Erythroblast (primary cell): ENCODE measurements at regions not wholly inside any gene's neighbourhood (a gene's known extent, or its start where the extent isn't known, plus 50 kb on each side); places are given as distances from the start of the nearest gene placed in this dataset.

ENCODE experiments used
- GATA1 ChIP-seq: IDR thresholded peaks from 2 replicates; pipeline ENCODE4 v1.6.1; 2011; ENCODE audit warnings: low read depth, mild to moderate bottlenecking, control low read depth, low read length, moderate library complexity
- POLR2A ChIP-seq: IDR thresholded peaks from 2 replicates; pipeline ENCODE4 v1.6.1; 2011; ENCODE audit warnings: mild to moderate bottlenecking, low read length

GRCh38 chr10:90413196-90413595, 444.6 kb downstream of the HTR7 start:
- TF ChIP-seq POLR2A (no peak), GATA1 (no peak)
